ENCODE measurements at regions not wholly inside any gene's neighbourhood (a gene's known extent, or its start where the extent isn't known, plus 50 kb on each side); places are given as distances from the start of the nearest gene placed in this dataset.
"Not testable (repeated sequence)": the region's sequence is repeated elsewhere in the genome, so short reads cannot be mapped to it uniquely, and the experiment has no call there.

DNA sequence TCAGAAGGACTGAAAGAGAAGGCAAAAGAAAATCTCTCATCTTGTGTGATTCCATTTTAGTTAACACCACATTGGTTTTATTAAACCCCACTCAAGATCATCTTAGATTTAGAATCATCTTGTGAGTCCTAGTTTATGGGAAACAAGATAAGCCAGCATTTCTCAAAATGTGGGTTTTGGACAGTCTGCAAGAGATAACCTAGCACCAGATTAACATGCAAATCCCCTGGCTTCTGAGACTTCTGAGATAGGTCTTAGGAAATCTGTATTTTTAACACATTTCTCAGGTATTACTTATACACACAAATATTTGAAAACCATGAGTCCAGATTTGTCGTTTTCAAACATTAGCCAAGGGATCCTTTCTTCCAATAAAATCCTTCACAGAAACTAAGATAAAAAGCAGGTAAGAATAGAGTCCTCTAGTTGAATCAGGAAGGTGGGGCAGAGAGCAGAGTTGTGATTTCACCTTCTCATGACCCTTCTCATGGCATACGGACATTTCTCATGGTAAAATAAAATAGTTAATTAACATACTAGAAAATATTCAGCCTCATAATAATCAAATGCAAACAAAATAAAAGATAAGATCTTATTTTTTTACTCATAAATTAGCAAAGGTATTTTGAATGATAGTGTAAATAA lies 287.2 kb upstream of the FN1 start (continued):
- TF ChIP-seq, protein P1, sequence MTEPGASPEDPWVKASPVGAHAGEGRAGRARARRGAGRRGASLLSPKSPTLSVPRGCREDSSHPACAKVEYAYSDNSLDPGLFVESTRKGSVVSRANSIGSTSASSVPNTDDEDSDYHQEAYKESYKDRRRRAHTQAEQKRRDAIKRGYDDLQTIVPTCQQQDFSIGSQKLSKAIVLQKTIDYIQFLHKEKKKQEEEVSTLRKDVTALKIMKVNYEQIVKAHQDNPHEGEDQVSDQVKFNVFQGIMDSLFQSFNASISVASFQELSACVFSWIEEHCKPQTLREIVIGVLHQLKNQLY (CRISPR knock-in tag; IDR thresholded peaks at IDR 0.05), result no peak
- TF ChIP-seq NR1H2 (CRISPR knock-in tag; IDR thresholded peaks at IDR 0.05), result no peak

DNA sequence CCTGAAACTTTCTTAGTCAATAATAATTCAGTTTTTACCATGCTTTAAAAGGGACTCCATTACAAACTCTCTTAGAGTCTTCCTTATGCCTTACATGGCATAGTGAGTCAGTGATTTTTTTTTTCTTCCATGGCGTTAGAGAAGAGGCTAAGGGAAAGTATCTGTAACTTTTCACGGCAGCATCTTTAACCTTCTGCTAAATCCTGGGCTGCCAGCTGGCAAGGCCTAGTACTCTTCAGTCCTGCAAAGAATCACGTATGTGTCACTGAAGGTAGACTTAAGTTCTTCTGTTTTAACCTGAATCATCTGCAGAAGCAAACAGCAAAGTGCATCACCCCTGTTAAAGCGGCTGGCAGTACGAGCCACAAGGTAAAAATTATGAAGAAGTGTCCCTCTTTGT lies 286.3 kb upstream of the FN1 start:
- no peak overlapping the region for H3K4me3 Mint-ChIP-seq
- CTCF ChIA-PET, result no interaction called here

DNA sequence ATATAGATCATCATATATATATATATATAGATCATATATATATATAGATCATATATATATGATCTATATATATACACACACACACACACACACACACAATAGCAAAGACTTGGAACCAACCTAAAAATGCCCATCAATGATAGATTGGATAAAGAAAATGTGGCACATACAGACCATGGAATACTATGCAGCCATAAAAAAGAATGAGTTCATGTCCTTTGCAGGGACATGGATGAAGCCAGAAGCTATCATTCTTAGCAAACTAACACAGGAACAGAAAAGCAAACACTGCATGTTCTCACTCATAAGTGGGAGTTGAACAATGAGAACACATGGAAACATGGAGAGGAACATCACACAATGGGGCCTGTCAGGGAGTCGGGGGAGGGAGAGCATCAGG lies 285.6 kb upstream of the FN1 start:
- POLR2A ChIA-PET, result not testable (repeated sequence)

More for the DNA sequence above, 286.3 kb upstream of the FN1 start:
- H3K36me3 Mint-ChIP-seq, result no peaks in the 10 kb centered on the region
- H3K4me1 Mint-ChIP-seq, result no peaks in the 10 kb centered on the region
- H3K9me3 Mint-ChIP-seq, result peaks cover 4% of the 10 kb centered on the region
- no peak for DNase-seq (ENCODE audit: low spot score)
- POLR2A ChIA-PET, result no interaction called here
- no peak overlapping the region for H3K27ac Mint-ChIP-seq
- no peaks in the 10 kb centered on the region for H3K27me3 Mint-ChIP-seq (ENCODE audit: low read depth)
- TF ChIP-seq ZNF671 (CRISPR knock-in tag; IDR thresholded peaks at IDR 0.05) (no peak), HMGA2 (CRISPR knock-in tag; IDR thresholded peaks at IDR 0.05) (no peak), TEAD1 (CRISPR knock-in tag; IDR thresholded peaks at IDR 0.05) (no peak), NFATC4 (CRISPR knock-in tag; IDR thresholded peaks at IDR 0.05) (no peak)
- TF ChIP-seq, protein P2, sequence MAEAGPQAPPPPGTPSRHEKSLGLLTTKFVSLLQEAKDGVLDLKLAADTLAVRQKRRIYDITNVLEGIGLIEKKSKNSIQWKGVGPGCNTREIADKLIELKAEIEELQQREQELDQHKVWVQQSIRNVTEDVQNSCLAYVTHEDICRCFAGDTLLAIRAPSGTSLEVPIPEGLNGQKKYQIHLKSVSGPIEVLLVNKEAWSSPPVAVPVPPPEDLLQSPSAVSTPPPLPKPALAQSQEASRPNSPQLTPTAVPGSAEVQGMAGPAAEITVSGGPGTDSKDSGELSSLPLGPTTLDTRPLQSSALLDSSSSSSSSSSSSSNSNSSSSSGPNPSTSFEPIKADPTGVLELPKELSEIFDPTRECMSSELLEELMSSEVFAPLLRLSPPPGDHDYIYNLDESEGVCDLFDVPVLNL (CRISPR knock-in tag; IDR thresholded peaks at IDR 0.05; ENCODE audit: borderline replicate concordance, low read depth), result no peak
- ATAC-seq, result no peak

DNA sequence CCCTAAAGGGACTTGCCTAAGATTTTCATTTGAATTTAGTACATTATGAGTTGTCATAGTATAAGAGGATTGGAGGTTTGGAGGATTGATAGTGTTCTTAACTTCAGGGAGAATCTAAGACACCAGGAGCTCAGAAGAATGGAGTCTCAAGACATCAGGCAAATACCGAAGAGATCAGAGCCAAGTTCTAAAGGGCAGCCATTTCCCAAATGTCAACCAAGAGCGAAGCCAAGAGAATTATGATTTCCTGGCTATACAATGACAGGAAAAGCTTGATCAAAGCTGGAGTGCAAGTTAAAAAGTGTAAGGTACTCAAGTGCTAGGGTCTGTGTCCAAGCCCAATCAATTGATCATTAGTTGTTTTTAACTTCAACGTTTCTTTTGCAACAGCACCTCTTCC lies 283.0 kb upstream of the FN1 start:
- peaks cover 4% of the 10 kb centered on the region for H3K9me3 Mint-ChIP-seq
- TF ChIP-seq, protein P3, sequence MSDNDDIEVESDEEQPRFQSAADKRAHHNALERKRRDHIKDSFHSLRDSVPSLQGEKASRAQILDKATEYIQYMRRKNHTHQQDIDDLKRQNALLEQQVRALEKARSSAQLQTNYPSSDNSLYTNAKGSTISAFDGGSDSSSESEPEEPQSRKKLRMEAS (CRISPR knock-in tag; IDR thresholded peaks at IDR 0.05), result no peak
- no peak for TF ChIP-seq ZNF219 (CRISPR knock-in tag; IDR thresholded peaks at IDR 0.05; ENCODE audit: borderline replicate concordance)
- TF ChIP-seq, protein P4, sequence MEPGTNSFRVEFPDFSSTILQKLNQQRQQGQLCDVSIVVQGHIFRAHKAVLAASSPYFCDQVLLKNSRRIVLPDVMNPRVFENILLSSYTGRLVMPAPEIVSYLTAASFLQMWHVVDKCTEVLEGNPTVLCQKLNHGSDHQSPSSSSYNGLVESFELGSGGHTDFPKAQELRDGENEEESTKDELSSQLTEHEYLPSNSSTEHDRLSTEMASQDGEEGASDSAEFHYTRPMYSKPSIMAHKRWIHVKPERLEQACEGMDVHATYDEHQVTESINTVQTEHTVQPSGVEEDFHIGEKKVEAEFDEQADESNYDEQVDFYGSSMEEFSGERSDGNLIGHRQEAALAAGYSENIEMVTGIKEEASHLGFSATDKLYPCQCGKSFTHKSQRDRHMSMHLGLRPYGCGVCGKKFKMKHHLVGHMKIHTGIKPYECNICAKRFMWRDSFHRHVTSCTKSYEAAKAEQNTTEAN (CRISPR knock-in tag; IDR thresholded peaks at IDR 0.05), result no peak
- no peak for TF ChIP-seq ZNF396 (CRISPR knock-in tag; IDR thresholded peaks at IDR 0.05; ENCODE audit: borderline replicate concordance)
- no peak for TF ChIP-seq SP1 (CRISPR knock-in tag; conservative IDR thresholded peaks at IDR 0.05)
- TF ChIP-seq ZNF121 (CRISPR knock-in tag; IDR thresholded peaks at IDR 0.05), result no peak
- TF ChIP-seq, protein P5, sequence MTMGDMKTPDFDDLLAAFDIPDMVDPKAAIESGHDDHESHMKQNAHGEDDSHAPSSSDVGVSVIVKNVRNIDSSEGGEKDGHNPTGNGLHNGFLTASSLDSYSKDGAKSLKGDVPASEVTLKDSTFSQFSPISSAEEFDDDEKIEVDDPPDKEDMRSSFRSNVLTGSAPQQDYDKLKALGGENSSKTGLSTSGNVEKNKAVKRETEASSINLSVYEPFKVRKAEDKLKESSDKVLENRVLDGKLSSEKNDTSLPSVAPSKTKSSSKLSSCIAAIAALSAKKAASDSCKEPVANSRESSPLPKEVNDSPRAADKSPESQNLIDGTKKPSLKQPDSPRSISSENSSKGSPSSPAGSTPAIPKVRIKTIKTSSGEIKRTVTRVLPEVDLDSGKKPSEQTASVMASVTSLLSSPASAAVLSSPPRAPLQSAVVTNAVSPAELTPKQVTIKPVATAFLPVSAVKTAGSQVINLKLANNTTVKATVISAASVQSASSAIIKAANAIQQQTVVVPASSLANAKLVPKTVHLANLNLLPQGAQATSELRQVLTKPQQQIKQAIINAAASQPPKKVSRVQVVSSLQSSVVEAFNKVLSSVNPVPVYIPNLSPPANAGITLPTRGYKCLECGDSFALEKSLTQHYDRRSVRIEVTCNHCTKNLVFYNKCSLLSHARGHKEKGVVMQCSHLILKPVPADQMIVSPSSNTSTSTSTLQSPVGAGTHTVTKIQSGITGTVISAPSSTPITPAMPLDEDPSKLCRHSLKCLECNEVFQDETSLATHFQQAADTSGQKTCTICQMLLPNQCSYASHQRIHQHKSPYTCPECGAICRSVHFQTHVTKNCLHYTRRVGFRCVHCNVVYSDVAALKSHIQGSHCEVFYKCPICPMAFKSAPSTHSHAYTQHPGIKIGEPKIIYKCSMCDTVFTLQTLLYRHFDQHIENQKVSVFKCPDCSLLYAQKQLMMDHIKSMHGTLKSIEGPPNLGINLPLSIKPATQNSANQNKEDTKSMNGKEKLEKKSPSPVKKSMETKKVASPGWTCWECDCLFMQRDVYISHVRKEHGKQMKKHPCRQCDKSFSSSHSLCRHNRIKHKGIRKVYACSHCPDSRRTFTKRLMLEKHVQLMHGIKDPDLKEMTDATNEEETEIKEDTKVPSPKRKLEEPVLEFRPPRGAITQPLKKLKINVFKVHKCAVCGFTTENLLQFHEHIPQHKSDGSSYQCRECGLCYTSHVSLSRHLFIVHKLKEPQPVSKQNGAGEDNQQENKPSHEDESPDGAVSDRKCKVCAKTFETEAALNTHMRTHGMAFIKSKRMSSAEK (CRISPR knock-in tag; IDR thresholded peaks at IDR 0.05; ENCODE audit: borderline replicate concordance), result no peak
- TF ChIP-seq, protein P6, sequence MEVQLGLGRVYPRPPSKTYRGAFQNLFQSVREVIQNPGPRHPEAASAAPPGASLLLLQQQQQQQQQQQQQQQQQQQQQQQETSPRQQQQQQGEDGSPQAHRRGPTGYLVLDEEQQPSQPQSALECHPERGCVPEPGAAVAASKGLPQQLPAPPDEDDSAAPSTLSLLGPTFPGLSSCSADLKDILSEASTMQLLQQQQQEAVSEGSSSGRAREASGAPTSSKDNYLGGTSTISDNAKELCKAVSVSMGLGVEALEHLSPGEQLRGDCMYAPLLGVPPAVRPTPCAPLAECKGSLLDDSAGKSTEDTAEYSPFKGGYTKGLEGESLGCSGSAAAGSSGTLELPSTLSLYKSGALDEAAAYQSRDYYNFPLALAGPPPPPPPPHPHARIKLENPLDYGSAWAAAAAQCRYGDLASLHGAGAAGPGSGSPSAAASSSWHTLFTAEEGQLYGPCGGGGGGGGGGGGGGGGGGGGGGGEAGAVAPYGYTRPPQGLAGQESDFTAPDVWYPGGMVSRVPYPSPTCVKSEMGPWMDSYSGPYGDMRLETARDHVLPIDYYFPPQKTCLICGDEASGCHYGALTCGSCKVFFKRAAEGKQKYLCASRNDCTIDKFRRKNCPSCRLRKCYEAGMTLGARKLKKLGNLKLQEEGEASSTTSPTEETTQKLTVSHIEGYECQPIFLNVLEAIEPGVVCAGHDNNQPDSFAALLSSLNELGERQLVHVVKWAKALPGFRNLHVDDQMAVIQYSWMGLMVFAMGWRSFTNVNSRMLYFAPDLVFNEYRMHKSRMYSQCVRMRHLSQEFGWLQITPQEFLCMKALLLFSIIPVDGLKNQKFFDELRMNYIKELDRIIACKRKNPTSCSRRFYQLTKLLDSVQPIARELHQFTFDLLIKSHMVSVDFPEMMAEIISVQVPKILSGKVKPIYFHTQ (CRISPR knock-in tag; IDR thresholded peaks at IDR 0.05), result no peak
- TF ChIP-seq NR2C2 (CRISPR knock-in tag; IDR thresholded peaks at IDR 0.05), result no peak
- no peak for TF ChIP-seq ELF4 (CRISPR knock-in tag; IDR thresholded peaks at IDR 0.05; ENCODE audit: low read depth)
- TF ChIP-seq NFE2L1 (CRISPR knock-in tag; IDR thresholded peaks at IDR 0.05), result no peak
- H3K27me3 Mint-ChIP-seq (ENCODE audit: low read depth), result no peaks in the 10 kb centered on the region; the same call in 1 of the 2 replicates
- DNase-seq (ENCODE audit: low spot score) (no peak), ATAC-seq (no peak)
- no peak overlapping the region for H3K27ac Mint-ChIP-seq
- no peak overlapping the region for H3K4me3 Mint-ChIP-seq
- CTCF ChIA-PET, result no interaction called here
- POLR2A ChIA-PET, result no interaction called here
- H3K4me1 Mint-ChIP-seq, result no peaks in the 10 kb centered on the region
- no peaks in the 10 kb centered on the region for H3K36me3 Mint-ChIP-seq

More for the DNA sequence above, 285.6 kb upstream of the FN1 start:
- H3K4me3 Mint-ChIP-seq; H3K4me1 Mint-ChIP-seq; H3K9me3 Mint-ChIP-seq; H3K27ac Mint-ChIP-seq; H3K27me3 Mint-ChIP-seq (ENCODE audit: low read depth); H3K36me3 Mint-ChIP-seq; CTCF ChIA-PET; ATAC-seq; DNase-seq (ENCODE audit: low spot score): not testable (repeated sequence)
